ENCODE measurements at regions not wholly inside any gene's neighbourhood (a gene's known extent, or its start where the extent isn't known, plus 50 kb on each side); places are given as distances from the start of the nearest gene placed in this dataset.

GRCh38 chrX:39652336-39652735, 445.4 kb downstream of the BCOR start:
- no peak for TF ChIP-seq POLR2A (IDR thresholded peaks at IDR 0.05; ENCODE audit: low read depth, low read length)
- TF ChIP-seq, protein P1, sequence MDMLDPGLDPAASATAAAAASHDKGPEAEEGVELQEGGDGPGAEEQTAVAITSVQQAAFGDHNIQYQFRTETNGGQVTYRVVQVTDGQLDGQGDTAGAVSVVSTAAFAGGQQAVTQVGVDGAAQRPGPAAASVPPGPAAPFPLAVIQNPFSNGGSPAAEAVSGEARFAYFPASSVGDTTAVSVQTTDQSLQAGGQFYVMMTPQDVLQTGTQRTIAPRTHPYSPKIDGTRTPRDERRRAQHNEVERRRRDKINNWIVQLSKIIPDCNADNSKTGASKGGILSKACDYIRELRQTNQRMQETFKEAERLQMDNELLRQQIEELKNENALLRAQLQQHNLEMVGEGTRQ (IDR thresholded peaks at IDR 0.05; ENCODE audit: low read depth, low read length), result no peak
- TF ChIP-seq CTCF (conservative IDR thresholded peaks at IDR 0.05; ENCODE audit: low read depth, low read length), result peak; percentile 39
- no peak for TF ChIP-seq RCOR1 (IDR thresholded peaks at IDR 0.05; ENCODE audit: insufficient replicate concordance, low read length)
- TF ChIP-seq RFX5 (IDR thresholded peaks at IDR 0.05; ENCODE audit: low read depth, low read length), result no peak
- TF ChIP-seq MXI1 (IDR thresholded peaks at IDR 0.05; ENCODE audit: borderline replicate concordance, low read depth, low read length), result no peak
- no peak for TF ChIP-seq FOS (IDR thresholded peaks at IDR 0.05; ENCODE audit: low read depth, low read length)
- TF ChIP-seq BHLHE40 (IDR thresholded peaks at IDR 0.05; ENCODE audit: low read depth, low read length), result no peak
- peak; percentile 36 for TF ChIP-seq SMC3 (IDR thresholded peaks at IDR 0.05; ENCODE audit: low read depth, low read length)
- no peak for TF ChIP-seq CHD1 (IDR thresholded peaks at IDR 0.05; ENCODE audit: low read depth, low read length)
- no peak for TF ChIP-seq CEBPB (IDR thresholded peaks at IDR 0.05; ENCODE audit: low read depth, low read length)
- peak; percentile 44 for TF ChIP-seq RAD21 (IDR thresholded peaks at IDR 0.05; ENCODE audit: low read length)
- TF ChIP-seq MAFK (IDR thresholded peaks at IDR 0.05; ENCODE audit: low read depth, low read length), result no peak

Measured in IMR-90 (cell line).